ELF-1 (cell line): ENCODE measurements at regions not wholly inside any gene's neighbourhood (a gene's known extent, or its start where the extent isn't known, plus 50 kb on each side); places are given as distances from the start of the nearest gene placed in this dataset.
"Not testable (repeated sequence)": the region's sequence is repeated elsewhere in the genome, so short reads cannot be mapped to it uniquely, and the experiment has no call there.

Source experiments
- DNase-seq: peaks from one replicate; pipeline ENCODE4 v3.0.0-alpha.2; 2016; ENCODE audit warnings: low read depth, low spot score

DNA sequence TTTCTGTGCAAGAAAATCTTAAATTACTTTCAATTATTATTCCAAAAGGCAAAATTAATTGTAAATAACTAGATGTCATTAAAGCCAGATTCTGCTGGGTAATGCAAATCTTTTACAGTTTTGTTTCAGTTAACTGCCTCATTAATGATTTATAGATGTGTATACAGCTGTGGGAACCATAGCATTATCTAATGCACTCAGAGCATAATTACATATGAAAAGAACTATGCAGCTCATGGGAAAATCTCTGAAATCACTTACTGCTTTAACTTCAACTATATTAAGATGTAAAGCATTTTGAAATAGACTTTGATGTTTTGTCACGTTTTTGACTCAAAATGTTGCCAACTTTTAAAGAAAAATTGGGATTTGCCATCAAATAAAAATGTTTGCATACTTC lies 630.3 kb upstream of the KLHL4 start:
- no peak for DNase-seq

DNA sequence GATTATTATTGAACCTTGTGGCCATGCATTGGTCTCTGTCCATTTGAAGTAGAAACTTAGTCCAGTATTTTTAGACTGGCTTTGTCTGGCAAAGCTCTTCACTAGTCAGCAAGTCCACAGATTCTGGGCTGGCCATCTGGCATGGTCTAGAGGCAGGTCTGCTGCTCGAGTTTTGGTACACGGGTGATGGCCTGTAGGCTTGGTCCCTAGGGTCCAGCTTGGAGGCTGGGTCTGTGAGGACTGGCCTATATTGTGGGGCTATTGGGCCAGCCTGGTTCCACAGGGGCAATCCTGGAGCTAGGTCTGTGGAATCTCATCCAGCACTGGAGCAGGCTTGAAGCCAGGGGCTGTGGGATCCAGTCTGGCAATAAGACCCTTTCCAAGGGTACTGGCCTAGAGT lies 607.6 kb upstream of the KLHL4 start:
- DNase-seq, result no peak

DNA sequence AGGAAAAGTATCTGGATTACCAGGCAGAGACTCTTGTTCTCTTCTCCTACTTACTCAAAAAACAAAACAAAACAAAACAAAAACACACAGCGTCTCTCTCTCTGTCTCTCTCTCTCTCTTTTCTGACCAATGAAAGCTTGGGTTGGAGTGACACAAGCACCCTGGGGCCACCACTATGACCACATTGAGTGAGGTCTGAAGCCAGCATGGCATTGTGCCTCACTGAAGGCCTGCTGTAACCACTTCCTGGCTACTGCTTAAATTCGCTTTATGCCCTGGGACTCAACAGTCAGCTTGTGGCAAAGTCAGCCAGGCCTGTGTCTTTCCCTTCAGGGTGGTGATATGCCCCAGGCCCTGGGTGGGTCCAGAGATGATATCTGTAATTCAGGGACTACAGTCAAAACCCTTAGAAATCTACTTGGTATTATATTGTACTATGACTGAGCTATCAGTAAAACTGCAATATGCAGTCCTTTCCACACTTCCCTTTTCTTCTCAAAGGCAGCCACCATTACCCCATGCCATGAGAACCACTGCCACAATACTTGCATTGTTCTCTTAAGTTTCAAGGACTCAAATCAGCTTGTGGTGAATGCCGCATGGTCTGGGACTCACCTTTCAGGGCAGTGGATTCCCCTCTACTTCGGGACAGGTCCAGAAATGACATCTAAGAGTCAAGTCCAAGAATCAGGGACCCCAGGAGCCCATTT lies 606.8 kb upstream of the KLHL4 start:
- no peak for DNase-seq

DNA sequence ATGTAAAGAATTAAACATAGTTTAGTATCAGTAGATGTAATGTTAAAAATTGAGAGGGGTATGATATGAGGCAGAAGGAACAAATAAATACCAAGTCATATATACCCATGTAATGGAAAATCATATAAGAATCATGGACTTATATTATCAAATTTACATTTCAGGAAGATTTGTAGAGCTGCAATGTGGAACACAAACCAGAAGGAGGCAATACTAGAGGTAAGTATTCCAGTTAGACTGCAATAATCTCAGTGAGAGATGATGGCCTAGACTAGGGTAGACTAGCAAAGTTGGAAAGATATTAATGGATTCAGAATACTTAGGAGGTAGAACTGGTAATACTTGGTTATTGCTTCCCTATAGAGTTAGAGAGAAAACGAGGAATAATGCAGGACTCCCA lies 603.0 kb upstream of the KLHL4 start:
- DNase-seq, result no peak

DNA sequence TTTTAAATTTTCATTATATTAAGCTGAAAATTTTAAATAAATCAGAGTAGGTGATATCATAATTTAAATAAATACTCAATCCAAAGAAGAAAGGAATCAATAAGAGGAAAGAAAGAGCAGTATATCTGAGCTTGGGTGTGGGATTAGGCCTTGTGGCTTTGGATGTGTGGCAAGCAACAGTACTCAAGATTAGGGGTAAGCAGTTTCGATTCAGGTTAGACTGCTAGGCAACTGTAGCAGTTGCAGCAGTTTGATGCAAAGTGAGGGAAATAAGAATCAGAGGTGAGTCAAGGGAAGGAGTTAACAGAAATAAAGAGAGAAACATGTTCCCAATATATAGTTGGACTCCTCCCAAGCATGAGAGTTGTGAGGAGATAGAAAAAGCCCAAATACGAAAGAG lies 599.6 kb upstream of the KLHL4 start:
- no peak for DNase-seq

DNA sequence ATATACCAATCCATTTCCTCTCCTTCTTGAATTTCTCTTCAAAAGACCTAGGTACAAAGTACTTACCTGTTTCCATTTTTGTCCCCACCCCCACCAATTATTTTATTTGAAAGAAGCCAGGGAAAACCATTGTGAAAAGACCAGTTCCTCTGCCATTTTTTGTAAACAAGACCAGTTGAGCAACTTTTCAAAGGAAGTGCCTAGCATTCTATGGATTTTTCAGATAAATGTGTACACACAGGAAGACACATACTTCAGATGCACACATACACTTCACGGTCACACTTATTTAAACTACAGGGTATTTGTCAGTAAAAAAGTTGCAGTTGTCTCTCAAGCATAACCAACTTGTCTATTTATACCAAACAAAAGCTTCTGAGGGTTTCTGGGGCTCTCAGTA lies 587.2 kb upstream of the KLHL4 start:
- DNase-seq, result peak; percentile 13

DNA sequence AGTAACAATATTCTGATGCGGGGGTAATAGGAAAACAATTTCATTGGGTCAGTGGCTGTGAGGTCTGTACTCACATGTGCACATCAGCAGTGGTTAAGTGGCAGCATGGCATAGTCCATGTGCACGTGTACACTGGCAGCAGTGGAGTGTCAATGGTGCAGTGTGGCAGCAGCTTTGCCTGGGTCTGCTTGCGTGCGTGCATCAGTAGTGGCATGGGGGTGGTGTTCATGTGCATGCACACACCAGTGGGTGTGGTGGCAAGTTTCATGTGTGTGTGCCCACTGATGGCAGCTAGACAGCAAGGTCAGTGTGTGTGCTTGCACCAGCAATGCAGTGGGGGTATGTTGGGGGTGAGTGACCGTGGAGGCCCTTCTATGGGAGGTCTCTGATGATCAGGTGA lies 581.6 kb upstream of the KLHL4 start:
- no peak for DNase-seq

DNA sequence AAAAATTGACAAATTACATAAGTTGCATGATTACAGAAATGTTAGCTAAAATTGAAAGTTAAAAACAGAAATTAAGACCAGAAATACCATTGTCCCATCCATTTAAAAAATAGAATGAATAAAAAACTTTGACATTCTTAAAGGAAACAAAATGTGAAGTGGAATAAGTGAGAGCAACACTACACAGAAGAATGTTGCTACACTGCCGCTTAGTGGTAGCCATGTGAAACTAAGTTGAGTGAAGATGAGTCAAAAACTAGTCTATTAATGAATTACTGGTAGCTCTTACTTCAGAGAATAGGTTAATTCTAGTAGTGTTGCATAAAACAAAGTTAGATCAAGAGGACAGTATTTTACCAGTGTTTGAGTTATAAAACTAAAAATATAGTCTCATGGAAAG lies 571.0 kb upstream of the KLHL4 start:
- no peak for DNase-seq

- DNase-seq, result no peak
Observed at GRCh38 chrX:86964321-86964720, 553.3 kb upstream of the KLHL4 start.

GRCh38 chrX:86981326-86981879 lies 536.2 kb upstream of the KLHL4 start:
- DNase-seq, result peak; percentile 34

- DNase-seq, result not testable (repeated sequence)
Observed at GRCh38 chrX:86987351-86987750, 530.3 kb upstream of the KLHL4 start.

GRCh38 chrX:87003031-87003430 lies 514.6 kb upstream of the KLHL4 start:
- DNase-seq, result no peak

- no peak for DNase-seq
Observed at GRCh38 chrX:87005183-87005582, 512.4 kb upstream of the KLHL4 start.

DNA sequence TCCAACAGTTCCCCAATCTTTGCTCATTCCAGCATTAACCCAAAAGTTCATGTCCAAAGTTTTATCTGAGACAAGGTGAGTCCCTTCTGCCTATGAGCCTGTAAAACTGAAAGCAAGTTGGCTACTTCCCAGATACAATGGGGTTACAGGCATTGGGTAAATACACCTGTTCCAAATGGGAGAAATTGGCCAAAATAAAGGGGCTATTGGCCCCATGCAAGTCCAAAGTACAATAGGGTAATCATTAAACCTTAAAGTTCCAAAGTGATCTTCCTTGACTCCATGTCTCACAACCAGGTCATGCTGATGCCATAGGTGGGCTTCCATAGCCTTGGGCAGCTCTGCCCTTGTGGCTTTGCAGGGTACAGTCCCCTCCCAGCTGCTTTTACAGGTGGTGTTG lies 511.7 kb upstream of the KLHL4 start:
- DNase-seq, result no peak

DNA sequence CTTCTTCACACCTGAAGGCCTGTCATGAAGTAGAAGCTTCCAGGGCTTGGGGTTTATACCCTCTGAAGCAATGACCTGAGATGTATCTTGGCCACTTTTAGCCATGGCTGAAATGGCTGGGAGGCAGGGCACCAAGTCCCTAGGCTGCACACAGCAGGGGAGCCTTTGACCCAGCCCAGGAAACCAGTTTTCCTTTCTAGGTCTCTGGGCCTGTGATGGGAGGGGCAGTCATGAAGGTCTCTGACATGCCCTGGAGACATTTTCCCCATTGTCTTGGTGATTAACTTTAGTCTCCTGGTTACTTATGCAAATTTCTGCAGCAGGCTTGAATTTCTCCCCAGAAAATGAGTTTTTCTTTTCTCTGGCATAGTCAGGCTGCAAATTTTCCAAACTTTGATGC lies 511.0 kb upstream of the KLHL4 start:
- peak; percentile 86 for DNase-seq

GRCh38 chrX:87017210-87017609 lies 500.4 kb upstream of the KLHL4 start:
- no peak for DNase-seq

DNA sequence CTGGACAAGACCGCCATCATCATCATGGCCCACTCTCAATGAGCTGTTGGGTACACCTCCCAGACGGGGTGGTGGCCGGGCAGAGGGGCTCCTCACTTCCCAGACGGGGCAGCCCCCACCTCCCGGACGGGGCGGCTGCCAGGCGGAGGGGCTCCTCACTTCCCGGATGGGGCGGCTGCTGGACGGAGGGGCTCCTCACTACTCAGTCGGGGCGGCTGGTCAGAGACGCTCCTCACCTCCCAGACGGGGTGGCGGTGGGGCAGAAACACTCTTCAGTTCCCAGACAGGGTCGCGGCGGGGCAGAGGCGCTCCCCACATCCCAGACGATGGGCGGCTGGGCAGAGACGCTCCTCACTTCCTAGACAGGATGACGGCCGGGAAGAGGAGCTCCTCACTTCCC lies 484.5 kb upstream of the KLHL4 start:
- not testable (repeated sequence) for DNase-seq

DNA sequence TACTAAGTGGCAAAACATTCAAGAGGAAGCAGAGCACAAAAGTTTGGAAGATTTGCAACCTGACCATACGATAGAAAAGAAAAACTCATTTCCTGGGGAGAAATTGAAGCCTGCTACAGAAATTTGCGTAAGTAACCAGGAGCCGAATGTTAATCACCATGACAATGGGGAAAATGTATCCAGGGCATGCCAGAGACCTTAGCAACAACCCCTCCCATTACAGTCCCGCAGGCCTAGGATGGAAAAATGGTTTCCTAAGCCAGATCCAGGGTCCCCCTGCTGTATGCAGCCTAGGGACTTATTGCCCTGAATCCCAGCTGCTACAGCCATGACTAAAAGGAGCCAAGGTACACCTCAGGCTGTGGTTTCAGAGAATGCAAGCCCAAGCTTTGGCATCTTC lies 472.2 kb upstream of the KLHL4 start:
- peak; percentile 12 for DNase-seq

GRCh38 chrX:87049567-87049966 lies 468.0 kb upstream of the KLHL4 start:
- no peak for DNase-seq

DNA sequence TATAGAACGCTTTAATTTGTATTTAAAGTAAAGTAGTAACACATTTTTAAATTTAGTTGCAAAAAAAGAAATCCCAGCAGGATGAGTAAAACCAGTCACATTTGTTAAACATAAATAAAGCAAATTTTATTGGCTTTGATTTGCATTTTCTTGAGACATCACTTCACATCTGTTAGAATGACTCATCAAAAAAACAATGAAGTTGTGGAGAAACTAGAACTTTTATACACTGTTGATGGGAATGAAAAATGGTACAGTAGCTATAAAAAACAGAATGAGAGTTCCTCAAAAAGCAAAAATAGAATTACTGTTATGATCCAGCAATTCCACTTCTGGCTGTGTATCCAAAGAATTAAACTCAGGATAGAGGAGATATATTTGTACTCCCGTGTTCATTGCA lies 454.0 kb upstream of the KLHL4 start:
- DNase-seq, result no peak

- no peak for DNase-seq
Observed at GRCh38 chrX:87064502-87064901, 453.1 kb upstream of the KLHL4 start.

GRCh38 chrX:87067795-87068369 lies 449.7 kb upstream of the KLHL4 start:
- DNase-seq, result no peak

- no peak for DNase-seq
Observed at GRCh38 chrX:87078231-87078630, 439.4 kb upstream of the KLHL4 start.
